DOHH2 (cell line): ENCODE measurements at regions not wholly inside any gene's neighbourhood (a gene's known extent, or its start where the extent isn't known, plus 50 kb on each side); places are given as distances from the start of the nearest gene placed in this dataset.

Source experiments
- H3F3A ChIP-seq: fragments of 200-600 bp; sonication (generic), shearing (Covaris generic); 2 replicates; pipeline ENCODE4 v1.6.0; 2016; ENCODE audit warnings: antibody characterized with exemption, mild to moderate bottlenecking; ENCODE audit not compliant: control insufficient read depth, insufficient read depth
- H3K27ac ChIP-seq: fragments of 200-600 bp; sonication (generic); 2 replicates; pipeline ENCODE4 v1.5.1; 2014; ENCODE audit warnings: low read depth, mild to moderate bottlenecking, low read length, moderate library complexity
- H3K27me3 ChIP-seq: fragments of 200-600 bp; sonication (generic); 2 replicates; pipeline ENCODE4 v1.6.1; 2014; ENCODE audit warnings: mild to moderate bottlenecking, low read length, mixed read lengths; ENCODE audit not compliant: control insufficient read depth
- H3K36me3 ChIP-seq: fragments of 200-600 bp; sonication (generic); 2 replicates; pipeline ENCODE4 v1.6.1; 2014; ENCODE audit warnings: mild to moderate bottlenecking, low read length, moderate library complexity, mixed read lengths; ENCODE audit not compliant: control insufficient read depth
- H3K4me1 ChIP-seq: fragments of 200-600 bp; sonication (generic); 2 replicates; pipeline ENCODE4 v1.6.1; 2014; ENCODE audit warnings: mild to moderate bottlenecking, low read length, mixed read lengths; ENCODE audit not compliant: control insufficient read depth
- H3K4me2 ChIP-seq: fragments of 200-600 bp; sonication (generic); 2 replicates; pipeline ENCODE4 v1.6.0; 2014; ENCODE audit warnings: mild to moderate bottlenecking, low read length, moderate library complexity
- H3K4me3 ChIP-seq: fragments of 200-600 bp; sonication (generic); 2 replicates; pipeline ENCODE4 v1.5.1; 2014; ENCODE audit warnings: mild to moderate bottlenecking, low read length, mixed read lengths
- H3K79me2 ChIP-seq: fragments of 200-600 bp; sonication (generic); 2 replicates; pipeline ENCODE4 v1.6.1; 2014; ENCODE audit warnings: mild to moderate bottlenecking, low read length, mixed read lengths; ENCODE audit not compliant: control insufficient read depth
- H3K9me2 ChIP-seq: fragments of 200-600 bp; sonication (generic); replicated peaks from 2 replicates; pipeline ENCODE4 v1.6.1; 2014; ENCODE audit warnings: mild to moderate bottlenecking, low read length, mixed read lengths; ENCODE audit not compliant: control insufficient read depth
- H3K9me3 ChIP-seq: fragments of 200-600 bp; sonication (generic); 2 replicates; pipeline ENCODE4 v1.6.1; 2014; ENCODE audit warnings: antibody characterized with exemption, low read length, mixed read lengths; ENCODE audit not compliant: control insufficient read depth, insufficient read depth
- H4K20me1 ChIP-seq: fragments of 200-600 bp; sonication (generic); 2 replicates; pipeline ENCODE4 v1.6.0; 2014; ENCODE audit warnings: low read depth, mild to moderate bottlenecking, antibody characterized with exemption, low read length, moderate library complexity; ENCODE audit not compliant: control insufficient read depth, insufficient read depth
- CTCF ChIP-seq: fragments of 200-600 bp; sonication (generic); IDR thresholded peaks from one replicate; pipeline ENCODE4 v1.5.1; 2014; ENCODE audit warnings: antibody characterized with exemption, mild to moderate bottlenecking, low read depth, low read length; ENCODE audit not compliant: poor library complexity, severe bottlenecking
- EZH2phosphoT487 ChIP-seq: fragments of 200-600 bp; sonication (generic); IDR thresholded peaks from 2 replicates; pipeline ENCODE4 v1.6.1; 2017; ENCODE audit warnings: borderline replicate concordance, mild to moderate bottlenecking, antibody characterized with exemption, low read length, moderate library complexity, mixed read lengths

DNA sequence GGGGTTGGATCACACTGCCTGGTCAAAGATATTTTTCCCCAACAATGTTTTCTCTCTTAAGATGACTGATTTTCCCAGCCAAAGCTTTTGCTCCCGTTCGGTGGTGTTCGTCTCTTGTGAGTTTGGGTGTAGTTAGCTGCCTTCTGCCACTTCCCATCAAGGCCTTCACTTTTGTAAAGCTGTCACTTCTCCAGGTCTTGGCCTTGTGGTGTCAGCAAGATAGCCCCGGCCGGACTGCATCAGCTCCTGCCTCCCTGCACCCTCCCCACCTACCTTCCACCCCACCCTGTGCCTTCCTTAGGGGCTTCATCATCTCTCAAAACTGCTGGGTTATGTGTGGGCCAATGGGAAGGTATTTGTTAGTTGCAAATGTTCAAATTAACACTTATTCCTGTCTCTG is 228.9 kb downstream of the BCL11A start:
- no peak overlapping the region for H3K4me2 ChIP-seq
- no peaks in the 10 kb centered on the region for H4K20me1 ChIP-seq
- no peaks in the 10 kb centered on the region; the same call in 1 of the 2 replicates for H3K9me3 ChIP-seq
- H3K36me3 ChIP-seq = no peaks in the 10 kb centered on the region
- H3K4me1 ChIP-seq = peaks cover 17% of the 10 kb centered on the region
- no peaks in the 10 kb centered on the region for H3K27me3 ChIP-seq
- no peaks in the 10 kb centered on the region for H3K79me2 ChIP-seq
- H3K9me2 ChIP-seq = no peaks in the 10 kb centered on the region
- H3K4me3 ChIP-seq = no peak overlapping the region
- no peak overlapping the region for H3K27ac ChIP-seq
- TF ChIP-seq CTCF = no peak
- no peak for TF ChIP-seq EZH2phosphoT487
- H3F3A ChIP-seq = peaks cover 12% of the 10 kb centered on the region

DNA sequence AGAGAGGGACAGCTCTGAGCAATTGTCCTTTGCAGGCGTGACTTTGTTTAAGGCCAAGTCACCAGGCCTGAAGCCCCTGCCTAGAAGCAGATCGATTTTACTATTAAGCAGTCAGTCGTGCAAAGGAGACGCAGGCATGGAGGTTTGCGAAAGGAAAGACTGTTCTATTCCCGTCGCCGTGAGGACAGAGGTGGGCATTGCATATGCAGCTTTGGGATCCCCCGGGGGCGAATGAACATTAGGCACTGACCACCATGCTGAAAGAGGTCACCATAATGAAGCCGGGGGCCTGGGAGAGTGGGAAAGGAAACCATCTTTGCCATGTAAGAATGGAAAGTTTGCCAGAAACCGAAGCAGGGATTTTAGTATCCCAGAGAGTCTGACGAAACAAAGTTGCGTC is 231.6 kb downstream of the BCL11A start:
- Histone ChIP-seq H3K27ac (no peak overlapping the region), H3K79me2 (no peaks in the 10 kb centered on the region), H3K4me3 (no peak overlapping the region), H3K36me3 (no peaks in the 10 kb centered on the region), H3K4me1 (peaks cover 41% of the 10 kb centered on the region), H3K9me3 (no peaks in the 10 kb centered on the region; the same call in 1 of the 2 replicates), H4K20me1 (no peaks in the 10 kb centered on the region), H3K27me3 (no peaks in the 10 kb centered on the region), H3K9me2 (no peaks in the 10 kb centered on the region), H3F3A (peaks cover 34% of the 10 kb centered on the region), H3K4me2 (no peak overlapping the region)
- no peak for TF ChIP-seq CTCF
- TF ChIP-seq EZH2phosphoT487 = no peak

DNA sequence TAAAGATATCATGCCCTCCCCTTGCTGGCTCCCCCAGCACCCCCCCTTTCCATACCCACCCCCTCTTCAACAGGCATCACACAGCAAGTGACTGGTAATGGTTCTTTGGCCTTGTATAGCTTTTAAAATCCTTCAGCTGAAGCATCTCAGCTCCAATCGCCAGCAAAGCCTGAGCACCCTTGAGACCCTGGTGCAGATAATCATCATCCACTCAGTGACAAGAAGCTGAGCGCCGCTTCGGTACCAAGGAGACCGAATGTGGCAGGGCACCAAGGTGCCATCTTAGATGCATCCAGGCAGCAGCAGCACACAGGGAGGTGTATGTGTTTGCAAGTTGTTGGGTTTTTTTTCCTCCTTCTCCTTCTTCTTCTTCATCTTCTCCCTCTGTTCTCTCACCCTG is 232.7 kb downstream of the BCL11A start:
- Histone ChIP-seq H3K9me3 (no peaks in the 10 kb centered on the region; the same call in 1 of the 2 replicates), H3K9me2 (no peaks in the 10 kb centered on the region), H3K27me3 (no peaks in the 10 kb centered on the region), H4K20me1 (no peaks in the 10 kb centered on the region), H3K4me2 (no peak overlapping the region), H3K4me3 (no peak overlapping the region), H3K36me3 (no peaks in the 10 kb centered on the region), H3K4me1 (peaks cover 52% of the 10 kb centered on the region), H3F3A (peaks cover 37% of the 10 kb centered on the region), H3K27ac (no peak overlapping the region), H3K79me2 (no peaks in the 10 kb centered on the region)
- no peak for TF ChIP-seq EZH2phosphoT487
- TF ChIP-seq CTCF = no peak

DNA sequence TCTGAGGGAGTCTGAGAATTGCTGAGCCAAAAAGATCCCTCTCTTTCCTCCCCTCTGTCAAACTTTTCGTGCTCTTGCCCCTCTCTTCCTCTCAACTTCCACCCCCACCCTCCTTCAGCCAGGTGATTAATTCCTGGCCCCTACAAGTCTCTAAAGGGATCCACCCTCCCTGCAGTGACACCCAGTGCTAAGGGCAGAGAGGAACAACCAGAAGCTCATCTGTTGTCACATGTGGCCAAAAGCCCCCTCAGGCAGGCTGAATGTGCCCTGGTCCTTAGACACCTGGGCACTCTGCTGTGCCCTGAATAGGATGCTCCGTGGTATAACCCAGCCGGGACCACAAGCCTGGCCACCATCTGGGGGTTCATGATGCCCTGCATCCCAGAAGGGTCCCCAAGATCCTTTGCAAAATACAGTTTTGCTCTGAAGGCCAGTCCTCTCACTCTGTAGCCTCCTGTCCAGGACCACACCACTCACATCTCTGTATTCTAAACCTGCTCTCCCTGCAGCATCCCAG is 234.4 kb downstream of the BCL11A start:
- peak overlapping the region; percentile 74 for H3K4me2 ChIP-seq
- peaks cover 68% of the 10 kb centered on the region for H3K4me1 ChIP-seq
- H3F3A ChIP-seq = peaks cover 37% of the 10 kb centered on the region
- no peaks in the 10 kb centered on the region for H3K79me2 ChIP-seq
- H3K27me3 ChIP-seq = no peaks in the 10 kb centered on the region
- no peak for TF ChIP-seq EZH2phosphoT487
- H3K27ac ChIP-seq = peak overlapping the region; percentile 76
- no peaks in the 10 kb centered on the region for H3K36me3 ChIP-seq
- H4K20me1 ChIP-seq = no peaks in the 10 kb centered on the region
- H3K4me3 ChIP-seq = peak overlapping the region; percentile 49
- H3K9me3 ChIP-seq = no peaks in the 10 kb centered on the region
- H3K9me2 ChIP-seq = no peaks in the 10 kb centered on the region
